ENCODE measurements at regions not wholly inside any gene's neighbourhood (a gene's known extent, or its start where the extent isn't known, plus 50 kb on each side); places are given as distances from the start of the nearest gene placed in this dataset.

GRCh38 chrX:138939038-138939437 is 227.5 kb upstream of the FGF13 start:
- no peak for DNase-seq
- Mint-ChIP-seq H3K36me3 (ENCODE audit: low read depth) (no peaks in the 10 kb centered on the region), H3K27ac (no peak overlapping the region), H3K9me3 (no peaks in the 10 kb centered on the region), H3K4me3 (no peak overlapping the region), H3K27me3 (ENCODE audit: insufficient read depth) (no peaks in the 10 kb centered on the region), H3K4me1 (peaks cover 2% of the 10 kb centered on the region)
- Histone ChIP-seq H3K36me3 (ENCODE audit: control insufficient read depth, insufficient read depth, low read length) (peaks cover 5% of the 10 kb centered on the region), H3K27ac (ENCODE audit: low read depth, low read length) (no peak overlapping the region), H3K27me3 (ENCODE audit: control insufficient read depth, insufficient read depth, low read length, poor library complexity, severe bottlenecking) (no peaks in the 10 kb centered on the region), H3K9me3 (ENCODE audit: control insufficient read depth, low read length) (no peaks in the 10 kb centered on the region), H3K9ac (ENCODE audit: extremely low read depth, low read length, poor library complexity, severe bottlenecking) (no peak overlapping the region), H3K4me1 (ENCODE audit: control insufficient read depth, insufficient read depth, low read length) (no peaks in the 10 kb centered on the region), H3K4me3 (ENCODE audit: low read length) (no peak overlapping the region)
- TF ChIP-seq, protein P1, sequence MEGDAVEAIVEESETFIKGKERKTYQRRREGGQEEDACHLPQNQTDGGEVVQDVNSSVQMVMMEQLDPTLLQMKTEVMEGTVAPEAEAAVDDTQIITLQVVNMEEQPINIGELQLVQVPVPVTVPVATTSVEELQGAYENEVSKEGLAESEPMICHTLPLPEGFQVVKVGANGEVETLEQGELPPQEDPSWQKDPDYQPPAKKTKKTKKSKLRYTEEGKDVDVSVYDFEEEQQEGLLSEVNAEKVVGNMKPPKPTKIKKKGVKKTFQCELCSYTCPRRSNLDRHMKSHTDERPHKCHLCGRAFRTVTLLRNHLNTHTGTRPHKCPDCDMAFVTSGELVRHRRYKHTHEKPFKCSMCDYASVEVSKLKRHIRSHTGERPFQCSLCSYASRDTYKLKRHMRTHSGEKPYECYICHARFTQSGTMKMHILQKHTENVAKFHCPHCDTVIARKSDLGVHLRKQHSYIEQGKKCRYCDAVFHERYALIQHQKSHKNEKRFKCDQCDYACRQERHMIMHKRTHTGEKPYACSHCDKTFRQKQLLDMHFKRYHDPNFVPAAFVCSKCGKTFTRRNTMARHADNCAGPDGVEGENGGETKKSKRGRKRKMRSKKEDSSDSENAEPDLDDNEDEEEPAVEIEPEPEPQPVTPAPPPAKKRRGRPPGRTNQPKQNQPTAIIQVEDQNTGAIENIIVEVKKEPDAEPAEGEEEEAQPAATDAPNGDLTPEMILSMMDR (conservative IDR thresholded peaks at IDR 0.05): no peak

- H3K9me3 Mint-ChIP-seq: no peaks in the 10 kb centered on the region
- no peaks in the 10 kb centered on the region for H3K4me1 ChIP-seq (ENCODE audit: control insufficient read depth, insufficient read depth, low read length)
- H3K27ac Mint-ChIP-seq: no peak overlapping the region
- DNase-seq: no peak
- 88% methylated on average over 1 of the region's 1 CpG; no CpG with 5 or more reads in 1 of the 2 experiments for WGBS, 2 experiments (ENCODE audit: insufficient coverage in 1 of 2, insufficient read length in 1 of 2)
- peaks cover 2% of the 10 kb centered on the region for H3K4me1 Mint-ChIP-seq
- no peak overlapping the region for H3K4me3 Mint-ChIP-seq
- no peaks in the 10 kb centered on the region for H3K36me3 Mint-ChIP-seq (ENCODE audit: low read depth)
- no peaks in the 10 kb centered on the region for H3K27me3 ChIP-seq (ENCODE audit: control insufficient read depth, insufficient read depth, low read length, poor library complexity, severe bottlenecking)
- H3K9ac ChIP-seq (ENCODE audit: extremely low read depth, low read length, poor library complexity, severe bottlenecking): no peak overlapping the region
- H3K27me3 Mint-ChIP-seq (ENCODE audit: insufficient read depth): no peaks in the 10 kb centered on the region
- H3K4me3 ChIP-seq (ENCODE audit: low read length): no peak overlapping the region
- peaks cover 5% of the 10 kb centered on the region for H3K36me3 ChIP-seq (ENCODE audit: control insufficient read depth, insufficient read depth, low read length)
- no peaks in the 10 kb centered on the region for H3K9me3 ChIP-seq (ENCODE audit: control insufficient read depth, low read length)
- no peak overlapping the region for H3K27ac ChIP-seq (ENCODE audit: low read depth, low read length)
- TF ChIP-seq, protein P1 (conservative IDR thresholded peaks at IDR 0.05): no peak
Observed at GRCh38 chrX:138938003-138938402, 226.5 kb upstream of the FGF13 start.

GRCh38 chrX:138931212-138931611 is 219.7 kb upstream of the FGF13 start:
- TF ChIP-seq, protein P1 (conservative IDR thresholded peaks at IDR 0.05): no peak
- no peaks in the 10 kb centered on the region for H3K4me1 Mint-ChIP-seq
- Histone ChIP-seq H3K9ac (ENCODE audit: extremely low read depth, low read length, poor library complexity, severe bottlenecking) (no peak overlapping the region), H3K4me3 (ENCODE audit: low read length) (no peak overlapping the region), H3K9me3 (ENCODE audit: control insufficient read depth, low read length) (no peaks in the 10 kb centered on the region), H3K27me3 (ENCODE audit: control insufficient read depth, insufficient read depth, low read length, poor library complexity, severe bottlenecking) (no peaks in the 10 kb centered on the region), H3K4me1 (ENCODE audit: control insufficient read depth, insufficient read depth, low read length) (no peaks in the 10 kb centered on the region), H3K36me3 (ENCODE audit: control insufficient read depth, insufficient read depth, low read length) (peaks cover 5% of the 10 kb centered on the region), H3K27ac (ENCODE audit: low read depth, low read length) (no peak overlapping the region)
- no peaks in the 10 kb centered on the region for H3K27me3 Mint-ChIP-seq (ENCODE audit: insufficient read depth)
- H3K27ac Mint-ChIP-seq: no peak overlapping the region
- no peaks in the 10 kb centered on the region for H3K36me3 Mint-ChIP-seq (ENCODE audit: low read depth)
- no peak for DNase-seq
- WGBS, 2 experiments (ENCODE audit: insufficient coverage in 1 of 2, insufficient read length in 1 of 2): 89 to 100% methylated on average over 1 to 2 of the region's 2 CpGs
- H3K9me3 Mint-ChIP-seq: no peaks in the 10 kb centered on the region
- no peak overlapping the region for H3K4me3 Mint-ChIP-seq

All from endodermal cell (in vitro differentiated cells).